ENCODE measurements at regions not wholly inside any gene's neighbourhood (a gene's known extent, or its start where the extent isn't known, plus 50 kb on each side); places are given as distances from the start of the nearest gene placed in this dataset.

GRCh38 chr18:44586782-44587524 is 93.7 kb upstream of the SETBP1 start:
- TF ChIP-seq, protein P1, sequence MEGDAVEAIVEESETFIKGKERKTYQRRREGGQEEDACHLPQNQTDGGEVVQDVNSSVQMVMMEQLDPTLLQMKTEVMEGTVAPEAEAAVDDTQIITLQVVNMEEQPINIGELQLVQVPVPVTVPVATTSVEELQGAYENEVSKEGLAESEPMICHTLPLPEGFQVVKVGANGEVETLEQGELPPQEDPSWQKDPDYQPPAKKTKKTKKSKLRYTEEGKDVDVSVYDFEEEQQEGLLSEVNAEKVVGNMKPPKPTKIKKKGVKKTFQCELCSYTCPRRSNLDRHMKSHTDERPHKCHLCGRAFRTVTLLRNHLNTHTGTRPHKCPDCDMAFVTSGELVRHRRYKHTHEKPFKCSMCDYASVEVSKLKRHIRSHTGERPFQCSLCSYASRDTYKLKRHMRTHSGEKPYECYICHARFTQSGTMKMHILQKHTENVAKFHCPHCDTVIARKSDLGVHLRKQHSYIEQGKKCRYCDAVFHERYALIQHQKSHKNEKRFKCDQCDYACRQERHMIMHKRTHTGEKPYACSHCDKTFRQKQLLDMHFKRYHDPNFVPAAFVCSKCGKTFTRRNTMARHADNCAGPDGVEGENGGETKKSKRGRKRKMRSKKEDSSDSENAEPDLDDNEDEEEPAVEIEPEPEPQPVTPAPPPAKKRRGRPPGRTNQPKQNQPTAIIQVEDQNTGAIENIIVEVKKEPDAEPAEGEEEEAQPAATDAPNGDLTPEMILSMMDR (IDR thresholded peaks at IDR 0.05; ENCODE audit: insufficient read depth, low read length) = no peak
- no peak for TF ChIP-seq POLR2AphosphoS5 (IDR thresholded peaks at IDR 0.05; ENCODE audit: low read depth)

Data from HL-60 (cell line).